BJ (cell line): ENCODE measurements at regions not wholly inside any gene's neighbourhood (a gene's known extent, or its start where the extent isn't known, plus 50 kb on each side); places are given as distances from the start of the nearest gene placed in this dataset.

ENCODE experiments used
- CTCF ChIA-PET: fragments of 350-600 bp; formaldehyde crosslinking; extraction: SDS; loops from one replicate; lab custom pipeline; 2021; ENCODE audit warnings: antibody characterized with exemption, inconsistent platforms; lab: Yijun Ruan, JAX
- POLR2A ChIA-PET: fragments of 300-600 bp; sonication (Branson Sonifier 250); formaldehyde crosslinking; extraction: SDS; loops from one replicate; lab custom pipeline; 2021; ENCODE audit warnings: antibody characterized with exemption; lab: Charles Lee
- DNase-seq: peaks from one replicate; pipeline ENCODE4 v3.0.0-alpha.2; 2011; ENCODE audit warnings: low read depth
- H3K27me3 ChIP-seq: 2 replicates; pipeline ENCODE4 v1.6.0; 2011; ENCODE audit warnings: low read length; ENCODE audit not compliant: control insufficient read depth, insufficient read depth
- H3K36me3 ChIP-seq: 2 replicates; pipeline ENCODE4 v1.5.1; 2011; ENCODE audit warnings: low read length; ENCODE audit not compliant: control insufficient read depth, insufficient read depth
- H3K4me3 ChIP-seq: 2 replicates; pipeline ENCODE4 v1.5.1; 2011; ENCODE audit warnings: low read depth, mild to moderate bottlenecking, control low read depth, low read length
- CTCF ChIP-seq: IDR thresholded peaks from 2 replicates; pipeline ENCODE4 v1.5.1; 2011; ENCODE audit warnings: low read depth, mild to moderate bottlenecking, control low read depth, inconsistent platforms, low read length, moderate library complexity; ENCODE audit not compliant: insufficient read depth

- H3K4me3 ChIP-seq, result no peak overlapping the region
- ChIA-PET POLR2A (no interaction called here), CTCF (no interaction called here)
- H3K36me3 ChIP-seq, result no peaks in the 10 kb centered on the region
- DNase-seq, result no peak
- H3K27me3 ChIP-seq, result no peaks in the 10 kb centered on the region
- TF ChIP-seq CTCF, result no peak
These were observed 206.7 kb upstream of the C1orf174 start for GRCh38 chr1:4106731-4107130.

GRCh38 chr1:4107291-4107690 lies 207.2 kb upstream of the C1orf174 start:
- no peak for DNase-seq
- no peak for TF ChIP-seq CTCF
- ChIA-PET POLR2A (no interaction called here), CTCF (no interaction called here)
- Histone ChIP-seq H3K4me3 (no peak overlapping the region), H3K27me3 (no peaks in the 10 kb centered on the region), H3K36me3 (no peaks in the 10 kb centered on the region)

GRCh38 chr1:4108331-4108730 lies 208.3 kb upstream of the C1orf174 start:
- ChIA-PET POLR2A (no interaction called here), CTCF (no interaction called here)
- DNase-seq, result no peak
- Histone ChIP-seq H3K36me3 (no peaks in the 10 kb centered on the region), H3K4me3 (no peak overlapping the region), H3K27me3 (no peaks in the 10 kb centered on the region)
- TF ChIP-seq CTCF, result no peak

- no peak overlapping the region for H3K4me3 ChIP-seq
- ChIA-PET CTCF (no interaction called here), POLR2A (no interaction called here)
- H3K27me3 ChIP-seq, result no peaks in the 10 kb centered on the region
- H3K36me3 ChIP-seq, result no peaks in the 10 kb centered on the region
- no peak for DNase-seq
- no peak for TF ChIP-seq CTCF
These were observed 208.9 kb upstream of the C1orf174 start for GRCh38 chr1:4108758-4109627.

- no peak for TF ChIP-seq CTCF
- CTCF ChIA-PET, result no interaction called here
- no peak overlapping the region for H3K4me3 ChIP-seq
- H3K36me3 ChIP-seq, result no peaks in the 10 kb centered on the region
- H3K27me3 ChIP-seq, result no peaks in the 10 kb centered on the region
- no peak for DNase-seq
- POLR2A ChIA-PET, result no interaction called here
These were observed 209.5 kb upstream of the C1orf174 start for GRCh38 chr1:4109628-4109940.
